Ovary (tissue), 7 donors: ENCODE measurements at regions not wholly inside any gene's neighbourhood (a gene's known extent, or its start where the extent isn't known, plus 50 kb on each side); places are given as distances from the start of the nearest gene placed in this dataset.

Source experiments
- DNase-seq, 5 donors: peaks; one replicate each; pipeline ENCODE4 v3.0.0-alpha.2; 2019 to 2020
- H3K27ac ChIP-seq, 2 donors: fragments of 200-600 bp; one replicate each; pipeline versions ENCODE4 v1.5.1 to v1.8.0; 2019 to 2022
- H3K27me3 ChIP-seq: fragments of 200-600 bp; one replicate; pipeline ENCODE4 v1.8.0; 2022
- H3K36me3 ChIP-seq: fragments of 200-600 bp; sonication (generic); one replicate; pipeline ENCODE4 v1.5.1; 2019
- H3K4me1 ChIP-seq: one replicate; pipeline ENCODE4 v1.8.1; 2013; ENCODE audit warnings: mild to moderate bottlenecking, moderate library complexity; ENCODE audit not compliant: insufficient read depth
- H3K4me3 ChIP-seq: fragments of 200-600 bp; sonication (generic); one replicate; pipeline ENCODE4 v1.5.1; 2017
- H3K9me3 ChIP-seq, 2 donors: fragments of 200-600 bp in 1 of 2; sonication (generic) in 1 of 2; one replicate each; pipeline versions ENCODE4 v1.5.1 to v1.8.1; 2013 to 2019; ENCODE audit warnings: mild to moderate bottlenecking in 1 of 2, moderate library complexity in 1 of 2
- CTCF ChIP-seq, 3 donors: fragments of 450-650 bp in 2 of 3; fragments of 200-600 bp in 1 of 3; IDR thresholded peaks; one replicate each; pipeline versions ENCODE4 v1.5.1 to v1.8.0; 2016 to 2022; ENCODE audit warnings: antibody characterized with exemption in 3 of 3, mild to moderate bottlenecking in 1 of 3
- EP300 ChIP-seq: sonication (generic); formaldehyde crosslinking; IDR thresholded peaks from one replicate; pipeline ENCODE4 v1.6.1; 2017; ENCODE audit warnings: antibody characterized with exemption
- POLR2A ChIP-seq: fragments of 450-650 bp; IDR thresholded peaks from one replicate; pipeline ENCODE4 v1.6.1; 2017; ENCODE audit warnings: antibody characterized with exemption, mild to moderate bottlenecking, moderate library complexity
- WGBS, 3 donors: extraction: QIAGEN DNeasy Blood & Tissue Kit in 1 of 3; methylation state at CpG; one replicate each; pipeline versions ENCODE4 v1.1.5 to v1.1.7; 2013 to 2017; 5-methylcytosine and 5-hydroxymethylcytosine counted together
- intact Hi-C, 4 donors: fragments of 100-400 bp; cut with DNase I; formaldehyde crosslinking; loops; one replicate each; pipeline versions ENCODE4 v1.11.0 to v1.15.1; 2022 to 2023
- donor health status: DM: no; HTN: no; CAD: no; lungs with moderate emphysema.
- donor health status: DM: no; HTN: no; CAD: no.
- donor health status: Bipolar disorder and iron deficiency.
- donor health status: DM: no; HTN: no; CAD: no.
- donor health status: DM: yes; HTN: yes; CAD: no.

GRCh38 chr3:44120721-44121582 lies 120.7 kb upstream of the TOPAZ1 start:
- 51 to 69% (median 52%) methylated on average over 6 of the region's 6 CpGs for WGBS, 3 donors
- no peaks in the 10 kb centered on the region for H3K27me3 ChIP-seq
- no peaks in the 10 kb centered on the region for H3K4me1 ChIP-seq
- DNase-seq = no peak
- H3K36me3 ChIP-seq = no peaks in the 10 kb centered on the region
- no peaks in the 10 kb centered on the region for H3K9me3 ChIP-seq
- no peak for TF ChIP-seq EP300
- TF ChIP-seq POLR2A = no peak
- TF ChIP-seq CTCF (IDR thresholded peaks at IDR 0.05) = no peak
- H3K27ac ChIP-seq = no peak overlapping the region
- intact Hi-C loops = no loop called here
- H3K4me3 ChIP-seq = no peak overlapping the region

- DNase-seq = no peak
- no peaks in the 10 kb centered on the region for H3K36me3 ChIP-seq
- no peak overlapping the region for H3K4me3 ChIP-seq
- TF ChIP-seq CTCF (IDR thresholded peaks at IDR 0.05) (no peak), EP300 (no peak), POLR2A (no peak)
- H3K4me1 ChIP-seq = no peaks in the 10 kb centered on the region
- 93 to 94% (median 93%) methylated on average over 2 of the region's 2 CpGs for WGBS, 3 donors
- intact Hi-C loops = no loop called here
- no peak overlapping the region for H3K27ac ChIP-seq
- H3K27me3 ChIP-seq = no peaks in the 10 kb centered on the region
- no peaks in the 10 kb centered on the region for H3K9me3 ChIP-seq
Measured at GRCh38 chr3:44125246-44125645, 116.4 kb upstream of the TOPAZ1 start.

GRCh38 chr3:44125882-44126281 lies 115.8 kb upstream of the TOPAZ1 start:
- Histone ChIP-seq H3K9me3 (no peaks in the 10 kb centered on the region), H3K27me3 (no peaks in the 10 kb centered on the region), H3K4me1 (no peaks in the 10 kb centered on the region), H3K4me3 (no peak overlapping the region), H3K27ac (no peak overlapping the region), H3K36me3 (no peaks in the 10 kb centered on the region)
- intact Hi-C loops = no loop called here
- TF ChIP-seq CTCF (IDR thresholded peaks at IDR 0.05) (no peak), EP300 (no peak), POLR2A (no peak)
- 19 to 24% (median 21%) methylated on average over 4 of the region's 4 CpGs for WGBS, 3 donors
- DNase-seq = no peak

- no peak for DNase-seq
- Histone ChIP-seq H3K27ac (no peak overlapping the region), H3K4me1 (no peaks in the 10 kb centered on the region), H3K36me3 (no peaks in the 10 kb centered on the region), H3K27me3 (no peaks in the 10 kb centered on the region), H3K4me3 (no peak overlapping the region), H3K9me3 (no peaks in the 10 kb centered on the region)
- no peak for TF ChIP-seq EP300
- TF ChIP-seq CTCF (IDR thresholded peaks at IDR 0.05) = no peak
- intact Hi-C loops = no loop called here
- WGBS, 3 donors = 64 to 72% (median 68%) methylated on average over 7 of the region's 7 CpGs
Measured at GRCh38 chr3:44128057-44128775, 113.5 kb upstream of the TOPAZ1 start.
